Stimulated activated CD8-positive, alpha-beta memory T cell treated with anti-CD3 and anti-CD28 coated beads, Interleukin-12 subunit alpha, Interleukin-12 subunit beta, amount 100 ng/mL, for 24 hours (primary cell): ENCODE measurements at regions not wholly inside any gene's neighbourhood (a gene's known extent, or its start where the extent isn't known, plus 50 kb on each side); places are given as distances from the start of the nearest gene placed in this dataset.
"Not testable (repeated sequence)": the region's sequence is repeated elsewhere in the genome, so short reads cannot be mapped to it uniquely, and the experiment has no call there.

Experiments used
- DNase-seq: peaks from one replicate; pipeline ENCODE4 v3.0.0-alpha.2; 2020; ENCODE audit errors: extremely low read depth

DNA sequence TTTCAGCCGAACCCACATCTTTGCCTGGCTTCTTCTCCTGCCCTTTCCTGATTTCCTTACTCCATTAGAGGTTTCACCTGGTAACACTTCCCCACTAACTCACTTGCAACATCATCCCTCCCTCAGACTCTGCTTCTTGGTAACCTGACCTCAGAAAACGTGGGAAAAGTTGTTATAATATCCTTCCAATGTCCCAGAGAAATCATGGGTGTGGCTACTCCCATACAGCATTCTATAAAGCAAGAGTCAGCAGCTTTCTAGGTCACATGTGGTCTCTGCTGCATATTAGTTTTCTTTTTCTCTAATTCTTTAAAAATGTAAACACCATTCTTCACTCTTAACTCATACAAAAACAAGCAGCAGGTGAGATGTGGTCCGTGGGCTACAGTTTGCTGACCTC lies 283.1 kb upstream of the MAOA start:
- no peak for DNase-seq

DNA sequence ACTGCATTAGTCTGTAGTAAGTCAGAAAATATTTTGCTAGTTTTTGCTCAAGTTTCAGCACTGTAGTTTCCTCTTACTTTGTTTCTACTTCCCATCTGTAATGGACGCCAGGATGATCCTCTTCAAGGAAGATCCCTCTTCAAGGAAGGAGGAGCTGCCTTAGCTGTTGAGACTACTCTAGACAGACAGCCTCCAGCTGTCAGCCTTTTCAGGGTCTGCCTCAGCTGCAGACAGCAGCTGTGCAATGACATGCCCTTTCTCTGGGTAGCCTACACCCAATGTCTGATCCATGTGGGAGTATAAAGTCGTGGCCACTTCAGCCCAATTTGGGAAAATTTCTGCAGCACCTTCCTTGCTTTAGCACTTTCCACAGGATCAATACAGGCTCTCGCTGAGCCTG lies 281.0 kb upstream of the MAOA start:
- no peak for DNase-seq

DNA sequence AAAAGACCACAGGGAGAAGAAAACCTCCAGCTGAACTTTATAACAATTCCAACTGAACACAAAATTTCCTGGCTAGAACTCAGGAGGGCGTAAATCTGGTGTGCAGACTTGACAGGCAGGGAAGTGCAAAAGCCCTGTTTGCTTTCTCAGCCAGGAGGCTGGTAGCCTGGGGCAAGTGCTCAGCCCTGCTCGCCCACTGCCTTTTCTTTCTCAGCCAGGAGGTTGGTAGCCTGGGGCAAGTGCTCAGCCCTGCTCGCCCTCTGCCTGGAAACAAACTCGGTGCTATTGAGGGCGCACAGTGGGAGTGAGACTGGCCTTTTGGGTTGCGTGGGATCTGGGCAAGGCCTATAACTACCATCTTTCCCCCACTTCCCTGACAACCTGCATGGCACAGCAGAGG lies 275.4 kb upstream of the MAOA start:
- no peak for DNase-seq

DNA sequence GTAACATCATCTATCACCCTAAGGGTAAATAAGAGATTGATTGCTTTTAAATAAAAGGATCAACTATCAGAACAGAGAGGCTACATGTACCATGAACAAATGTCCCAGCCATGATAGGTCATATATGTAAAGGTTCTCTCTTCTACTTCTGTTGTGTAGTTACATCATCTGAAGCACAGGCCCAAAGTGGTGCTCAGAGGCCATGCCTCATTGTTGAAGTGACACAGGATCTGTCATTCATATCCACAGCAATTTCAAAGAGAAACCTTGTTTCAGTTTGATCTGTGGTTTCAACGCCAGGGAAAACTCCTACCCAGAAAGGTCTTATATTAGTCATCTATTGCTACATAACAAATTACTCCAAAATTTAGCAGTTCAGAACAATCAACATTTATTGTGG lies 269.2 kb upstream of the MAOA start:
- DNase-seq = no peak

DNA sequence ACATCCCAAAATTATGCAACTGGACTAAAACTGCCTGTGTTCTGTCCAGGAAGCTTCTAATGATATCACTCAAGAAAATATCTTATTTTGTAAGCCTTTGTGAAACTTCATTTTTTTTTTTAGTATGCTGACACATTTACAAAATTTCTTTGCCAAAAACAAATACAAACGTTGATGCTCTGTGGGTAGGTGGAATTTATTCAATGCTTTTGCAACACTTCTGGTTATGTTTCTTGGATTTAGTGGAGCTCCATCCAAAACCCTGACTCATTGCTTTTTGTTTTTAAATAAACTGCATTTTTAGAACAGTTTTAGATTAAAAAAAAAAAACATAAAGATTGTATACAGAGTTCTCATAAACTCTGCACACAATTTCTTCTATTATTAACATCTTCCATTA lies 250.9 kb upstream of the MAOA start:
- DNase-seq = no peak

DNA sequence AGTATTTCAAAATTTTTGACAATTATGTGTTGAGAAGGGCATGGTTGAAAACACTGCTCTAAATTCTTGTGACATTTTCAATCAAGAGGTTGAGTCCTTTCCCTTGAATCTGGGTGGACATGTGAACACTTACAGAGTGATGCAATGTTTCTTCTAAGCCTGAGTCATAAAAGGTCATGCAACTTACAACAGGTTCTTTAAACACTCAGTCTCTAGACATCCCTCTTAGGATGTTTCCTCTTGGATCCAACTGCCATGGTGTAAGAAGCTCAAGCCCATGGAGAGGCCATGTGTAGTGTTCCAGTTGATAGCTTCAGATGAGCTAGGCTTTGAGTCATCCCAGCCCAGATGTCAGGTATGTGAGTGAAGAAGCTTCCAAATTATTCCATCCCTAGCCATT lies 232.2 kb upstream of the MAOA start:
- DNase-seq = no peak

- DNase-seq = no peak
Observed at GRCh38 chrX:43436517-43436916, 219.6 kb upstream of the MAOA start.

DNA sequence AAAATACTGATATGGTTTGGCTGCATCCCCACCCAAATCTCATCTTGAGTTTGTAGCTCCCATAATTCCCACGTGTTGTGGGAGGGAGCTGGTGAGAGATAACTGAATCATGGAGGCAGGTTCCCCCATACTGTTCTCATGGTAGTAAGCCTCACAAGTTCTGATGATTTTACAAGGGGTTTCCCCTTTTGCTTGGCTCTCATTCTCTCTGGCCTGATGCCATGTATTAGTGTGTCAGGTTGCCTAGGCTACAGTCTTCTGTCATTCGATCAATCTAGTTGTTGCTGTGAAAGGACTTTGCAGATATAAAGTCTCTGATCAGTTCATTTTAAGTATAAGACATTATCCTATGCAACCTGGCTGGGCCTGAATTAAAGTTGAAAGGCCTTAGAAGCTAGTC lies 209.3 kb upstream of the MAOA start:
- no peak for DNase-seq

DNA sequence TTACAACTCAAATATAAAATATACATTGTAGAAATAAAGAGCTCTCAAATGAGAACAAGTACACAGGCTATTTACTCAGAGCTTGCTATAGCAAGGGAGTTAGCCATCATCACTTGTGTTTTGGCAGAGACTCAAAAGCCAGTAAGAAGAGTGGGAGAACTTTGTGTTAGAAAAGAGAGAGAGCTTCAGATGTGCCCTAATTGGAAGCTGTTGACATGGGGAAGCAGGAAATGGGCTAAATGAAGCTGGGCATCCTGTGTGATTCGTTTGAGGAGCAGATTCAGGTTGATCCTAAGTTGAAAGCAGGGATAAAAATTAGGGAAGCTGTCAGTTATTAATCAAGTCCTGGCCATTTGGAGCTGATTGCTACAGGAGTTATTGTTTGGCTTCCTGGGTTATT lies 207.4 kb upstream of the MAOA start:
- DNase-seq = no peak

- DNase-seq = no peak
Observed at GRCh38 chrX:43450355-43450754, 205.7 kb upstream of the MAOA start.

GRCh38 chrX:43451976-43452686 lies 204.0 kb upstream of the MAOA start:
- not testable (repeated sequence) for DNase-seq

DNA sequence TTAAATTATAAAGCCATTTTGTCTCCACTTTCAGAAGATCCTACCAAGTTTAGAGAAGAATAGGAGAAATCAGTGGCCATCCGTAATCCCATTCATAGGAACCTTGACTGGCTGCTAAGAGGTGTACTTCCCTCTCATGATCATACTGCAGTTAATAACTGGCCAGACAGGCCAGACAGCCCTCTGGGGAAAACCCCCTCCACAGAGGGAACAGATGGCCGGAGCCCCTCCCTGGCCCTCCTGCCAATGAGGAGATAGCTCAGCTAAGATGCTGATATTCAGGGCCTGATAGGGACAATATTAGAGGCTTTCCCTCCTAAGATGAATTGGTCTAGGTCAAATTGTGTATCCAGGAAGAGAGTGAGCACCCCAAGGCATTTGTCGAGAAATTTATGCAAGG lies 200.0 kb upstream of the MAOA start:
- DNase-seq = no peak

- no peak for DNase-seq
Observed at GRCh38 chrX:43456906-43457305, 199.2 kb upstream of the MAOA start.

DNA sequence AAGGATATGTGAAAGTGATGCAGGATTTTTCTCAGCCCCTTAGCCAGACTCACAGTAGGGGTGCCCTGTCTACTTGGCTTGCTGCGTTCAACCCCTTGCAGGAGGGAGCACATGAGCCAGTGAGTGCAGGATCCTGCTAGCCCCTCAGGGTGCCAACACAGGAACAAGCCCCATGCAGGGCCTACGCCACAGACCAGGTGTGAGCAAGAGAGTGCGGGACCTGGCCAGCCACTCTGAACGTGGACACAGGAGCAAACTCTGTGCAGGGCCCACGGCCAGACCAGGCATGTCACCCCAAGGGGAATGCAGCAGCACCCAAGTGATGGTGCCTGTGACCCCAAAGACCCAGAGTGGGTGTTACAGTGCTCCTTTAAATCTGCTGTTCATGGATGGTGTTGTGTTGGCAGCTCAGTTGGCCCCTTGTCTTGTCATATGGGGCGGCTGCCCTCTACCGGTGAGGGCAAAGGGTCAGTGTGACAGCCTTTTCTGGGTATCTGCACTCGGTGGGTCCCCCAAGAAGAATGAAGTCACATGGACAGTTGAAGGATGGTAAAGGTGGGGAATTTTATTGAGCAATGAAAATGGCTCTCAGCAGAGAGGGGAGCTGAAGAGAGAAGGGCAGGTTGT lies 188.4 kb upstream of the MAOA start:
- no peak for DNase-seq

GRCh38 chrX:43469391-43470054 lies 186.6 kb upstream of the MAOA start:
- no peak for DNase-seq

GRCh38 chrX:43474321-43474720 lies 181.8 kb upstream of the MAOA start:
- DNase-seq = no peak

DNA sequence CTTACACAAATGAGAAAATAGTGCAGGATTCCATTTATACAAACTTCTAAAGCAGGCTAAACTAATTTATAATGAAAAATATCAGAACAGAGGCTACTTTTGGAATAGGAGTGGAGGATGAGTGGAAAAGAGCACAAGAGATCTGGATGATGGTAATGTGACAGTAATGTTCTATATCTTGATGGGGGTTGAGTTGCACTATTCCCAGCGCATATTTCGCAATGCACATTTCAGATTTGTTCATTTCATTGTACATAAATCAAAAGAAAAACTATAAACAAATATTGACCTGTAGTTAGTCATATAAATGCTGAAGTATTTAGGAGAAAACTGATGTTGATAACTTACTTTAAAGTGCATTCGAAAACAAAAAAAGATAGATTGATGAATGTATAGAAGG lies 177.0 kb upstream of the MAOA start:
- no peak for DNase-seq

DNA sequence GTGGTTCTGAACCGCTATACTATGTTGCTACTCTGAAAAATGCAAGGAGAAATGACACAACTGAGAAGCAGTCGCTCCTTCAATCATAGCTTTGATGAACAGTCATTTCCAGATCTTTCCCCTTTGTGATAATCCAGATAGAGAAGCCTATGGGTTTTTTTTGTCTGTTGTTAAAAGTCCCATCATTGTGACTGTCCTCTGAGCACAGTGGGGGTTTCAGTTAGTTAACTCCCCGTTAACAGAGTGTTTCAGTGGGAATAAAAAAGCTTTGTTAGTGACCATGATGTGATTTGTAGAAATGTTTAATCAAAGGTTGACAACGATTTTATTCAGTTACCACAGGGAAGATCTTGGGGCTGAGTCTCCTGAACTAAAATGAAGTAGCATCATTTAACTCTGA lies 176.2 kb upstream of the MAOA start:
- no peak for DNase-seq

DNA sequence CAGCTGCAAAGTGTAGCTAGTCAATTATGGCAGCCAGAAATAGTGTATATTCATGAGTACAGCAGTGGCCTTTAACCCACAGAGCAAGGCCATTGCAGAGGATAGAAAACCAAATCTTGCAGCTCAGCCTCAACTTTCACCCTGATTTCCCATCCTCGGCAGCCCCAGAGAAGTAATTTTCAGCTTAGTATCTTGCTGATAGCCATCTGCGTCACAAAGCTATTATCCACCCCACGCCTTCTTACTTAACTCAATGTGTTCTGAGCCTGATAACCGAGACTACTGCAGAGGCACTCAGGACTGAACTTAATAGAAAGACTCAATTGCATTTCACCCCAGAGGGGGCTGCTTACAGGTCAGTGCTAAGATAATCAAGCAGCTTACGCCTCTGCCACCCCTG lies 174.5 kb upstream of the MAOA start:
- DNase-seq = no peak

- DNase-seq = no peak
Observed at GRCh38 chrX:43493756-43494155, 162.3 kb upstream of the MAOA start.

DNA sequence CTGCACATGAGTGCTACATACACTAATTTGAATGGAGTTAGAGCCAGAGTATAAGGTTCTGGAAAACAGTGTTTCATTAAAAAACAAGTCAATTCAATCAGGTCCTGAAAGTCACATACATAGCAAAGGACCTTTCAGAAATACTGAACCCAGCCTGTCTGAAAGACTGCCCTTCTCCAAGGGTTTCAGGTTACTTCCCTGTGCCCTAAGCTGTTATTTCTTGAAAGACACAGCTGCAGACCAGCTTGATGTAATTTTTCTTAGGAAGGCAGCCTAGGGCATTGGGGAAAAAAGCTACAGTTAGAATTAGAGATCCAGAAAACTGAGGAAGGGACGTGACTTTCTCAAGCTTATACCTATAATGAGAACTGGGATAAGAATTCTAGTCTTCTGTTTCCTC lies 155.9 kb upstream of the MAOA start:
- DNase-seq = no peak

DNA sequence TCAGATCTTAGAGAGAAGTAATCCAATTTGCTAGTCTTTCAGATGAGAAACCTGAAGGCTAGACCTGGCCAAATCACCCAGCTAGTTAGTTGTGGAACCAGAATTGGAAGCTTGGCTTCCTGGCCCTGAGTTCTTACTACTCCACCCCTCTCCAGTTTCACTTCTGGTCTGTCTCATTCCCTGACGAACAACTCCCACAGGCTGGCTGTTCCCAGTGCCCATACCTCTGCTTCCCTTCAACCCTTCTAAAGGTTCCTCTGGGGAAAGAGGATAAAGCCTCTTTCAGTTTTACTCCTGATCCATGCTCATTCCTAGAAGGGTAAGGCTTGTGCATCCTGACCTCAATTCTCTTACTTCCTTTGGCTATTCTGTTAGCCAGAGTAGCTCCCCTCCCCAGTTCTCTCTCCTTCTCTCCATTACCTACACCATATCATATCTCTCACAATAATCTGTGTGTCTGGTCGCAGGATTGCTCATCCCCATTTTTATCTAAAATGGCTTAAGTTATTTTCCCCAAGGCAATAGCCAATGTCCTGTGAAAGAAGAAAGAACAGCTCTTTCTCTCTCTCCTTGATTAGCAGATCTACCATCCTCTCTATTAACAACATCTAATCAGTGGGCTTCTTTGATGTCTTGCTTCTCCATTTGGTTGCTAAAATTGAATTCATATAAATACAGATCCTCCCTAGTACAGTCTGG lies 155.0 kb upstream of the MAOA start:
- no peak for DNase-seq

DNA sequence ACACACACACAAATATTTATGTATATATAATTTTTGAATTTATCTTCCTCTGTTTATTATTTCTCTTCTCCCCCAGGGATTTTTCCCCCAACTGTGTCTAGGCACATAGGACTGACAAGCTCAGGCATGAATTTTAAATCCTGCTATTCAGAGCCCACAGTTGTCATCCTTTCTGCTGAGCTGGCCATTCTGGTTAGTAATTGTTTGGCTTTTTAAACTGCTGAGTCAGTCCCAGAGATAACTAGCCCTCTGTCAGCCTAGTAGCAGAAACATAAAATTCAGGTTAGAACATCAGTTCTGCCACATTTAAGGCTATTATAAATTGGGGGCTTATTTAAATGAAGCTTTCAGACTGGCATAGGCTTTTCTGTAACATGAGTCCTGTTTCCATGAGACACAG lies 151.7 kb upstream of the MAOA start:
- DNase-seq = no peak
